Endothelial cell of umbilical vein (primary cell): ENCODE measurements at regions not wholly inside any gene's neighbourhood (a gene's known extent, or its start where the extent isn't known, plus 50 kb on each side); places are given as distances from the start of the nearest gene placed in this dataset.

Experiments
- CTCF ChIP-seq, 2 donors: IDR thresholded peaks; 1 replicate in 1 of 2; 2 replicates in 1 of 2; pipeline ENCODE4 v1.5.1; 2011; ENCODE audit warnings: low read length in 2 of 2, mild to moderate bottlenecking in 2 of 2, moderate library complexity in 2 of 2, control low read depth in 1 of 2, inconsistent platforms in 1 of 2, low read depth in 1 of 2; ENCODE audit not compliant: insufficient read depth in 1 of 2; ENCODE audit errors: extremely low read depth in 1 of 2
- EZH2 ChIP-seq: IDR thresholded peaks from 2 replicates; pipeline ENCODE4 v1.6.1; 2012; ENCODE audit warnings: borderline replicate concordance, low read depth, mild to moderate bottlenecking, moderate library complexity, low read length, inconsistent platforms; ENCODE audit not compliant: severe bottlenecking
- FOS ChIP-seq: IDR thresholded peaks from 2 replicates; pipeline ENCODE4 v1.6.1; 2011; ENCODE audit warnings: mild to moderate bottlenecking, low read length, moderate library complexity, borderline replicate concordance; ENCODE audit not compliant: insufficient read depth
- GATA2 ChIP-seq: IDR thresholded peaks from 2 replicates; pipeline ENCODE4 v1.7.0; 2011; ENCODE audit warnings: low read depth, mild to moderate bottlenecking, moderate library complexity, mixed read lengths, low read length; ENCODE audit not compliant: insufficient read length, insufficient read depth
- JUN ChIP-seq: IDR thresholded peaks from 2 replicates; pipeline ENCODE4 v1.6.1; 2011; ENCODE audit warnings: borderline replicate concordance, low read depth; ENCODE audit not compliant: insufficient read length, insufficient read depth
- MAX ChIP-seq: IDR thresholded peaks from 2 replicates; pipeline ENCODE4 v1.6.1; 2011; ENCODE audit not compliant: insufficient read depth, insufficient read length
- MYC ChIP-seq: IDR thresholded peaks from one replicate; pipeline ENCODE4 v1.6.1; 2011; ENCODE audit warnings: mild to moderate bottlenecking, low read depth, low read length
- POLR2A ChIP-seq: IDR thresholded peaks from 2 replicates; pipeline ENCODE4 v1.6.1; 2012; ENCODE audit warnings: low read depth, mild to moderate bottlenecking, control low read depth, low read length
- POLR2AphosphoS5 ChIP-seq: IDR thresholded peaks from 2 replicates; pipeline ENCODE4 v1.6.1; 2012; ENCODE audit warnings: low read depth, mild to moderate bottlenecking, control low read depth, low read length, moderate library complexity; ENCODE audit not compliant: insufficient read depth

GRCh38 chr6:86142326-86142725 lies 499.6 kb upstream of the SYNCRIP start:
- no peak for TF ChIP-seq CTCF (IDR thresholded peaks at IDR 0.05; ENCODE audit: extremely low read depth in 1 of 2, insufficient read depth in 1 of 2, low read depth in 1 of 2, low read length in 2 of 2)
- no peak for TF ChIP-seq POLR2A
- TF ChIP-seq EZH2: no peak
- TF ChIP-seq POLR2AphosphoS5: no peak
- TF ChIP-seq MAX: no peak
- no peak for TF ChIP-seq GATA2
- no peak for TF ChIP-seq JUN
- TF ChIP-seq MYC: no peak
- TF ChIP-seq FOS: no peak
